Lung (tissue), 11 donors: ENCODE measurements at regions not wholly inside any gene's neighbourhood (a gene's known extent, or its start where the extent isn't known, plus 50 kb on each side); places are given as distances from the start of the nearest gene placed in this dataset.

Experiments used
- ATAC-seq: fragments of 200-7000 bp; cut with Tn5 transposase; one replicate; pipeline ENCODE4 v1.9.1; 2020; ENCODE audit warnings: moderate number of reproducible peaks; ENCODE audit not compliant: insufficient read depth, low FRiP score
- DNase-seq, 3 donors: peaks; one replicate each; pipeline ENCODE4 v3.0.0-alpha.2; 2013 to 2017
- H3K27ac ChIP-seq, 2 donors: one replicate each; pipeline ENCODE4 v1.5.1; 2013; ENCODE audit warnings: mild to moderate bottlenecking in 2 of 2, moderate library complexity in 2 of 2, control low read depth in 1 of 2, inconsistent platforms in 1 of 2, low read depth in 1 of 2, low read length in 1 of 2
- H3K27me3 ChIP-seq, 3 donors: one replicate each; pipeline ENCODE4 v1.5.1; 2013; ENCODE audit warnings: low read length in 2 of 3; ENCODE audit not compliant: control insufficient read depth in 3 of 3, insufficient read depth in 3 of 3
- H3K36me3 ChIP-seq, 4 donors: one replicate each; pipeline ENCODE4 v1.5.1; 2013; ENCODE audit warnings: low read length in 4 of 4, mild to moderate bottlenecking in 1 of 4, moderate library complexity in 1 of 4; ENCODE audit not compliant: control insufficient read depth in 4 of 4, insufficient read depth in 4 of 4
- H3K4me1 ChIP-seq, 5 donors: one replicate each; pipeline ENCODE4 v1.5.1; 2013; ENCODE audit warnings: low read length in 5 of 5, mild to moderate bottlenecking in 2 of 5, moderate library complexity in 1 of 5; ENCODE audit not compliant: control insufficient read depth in 5 of 5, insufficient read depth in 5 of 5
- H3K4me3 ChIP-seq: one replicate; pipeline ENCODE4 v1.5.1; 2013; ENCODE audit warnings: mild to moderate bottlenecking, control low read depth, moderate library complexity
- H3K9ac ChIP-seq, 2 donors: one replicate each; pipeline ENCODE4 v1.5.1; 2013; ENCODE audit warnings: low read length in 2 of 2, control low read depth in 1 of 2; ENCODE audit not compliant: insufficient read depth in 1 of 2
- H3K9me3 ChIP-seq, 4 donors: one replicate each; pipeline ENCODE4 v1.5.1; 2013; ENCODE audit warnings: low read length in 3 of 4, mild to moderate bottlenecking in 1 of 4, moderate library complexity in 1 of 4; ENCODE audit not compliant: control insufficient read depth in 4 of 4, insufficient read depth in 3 of 4
- CTCF ChIP-seq: IDR thresholded peaks from 2 replicates; pipeline ENCODE4 v1.5.1; 2012; ENCODE audit warnings: mild to moderate bottlenecking; ENCODE audit errors: control extremely low read depth, extremely low read depth
- WGBS, 2 donors: extraction: QIAGEN DNeasy Blood & Tissue Kit; methylation state at CpG; one replicate each; pipeline ENCODE4 v1.1.7; 2013; 5-methylcytosine and 5-hydroxymethylcytosine counted together
- donor health status: control.
- donor health status: control.
- donor health status: Bipolar disorder and iron deficiency.
- donor health status: healthy.
- donor health status: DM: yes; HTN: yes; CAD: no.

GRCh38 chr4:78660559-78660958 lies 109.0 kb downstream of the ANXA3 start:
- no peaks in the 10 kb centered on the region for H3K9me3 ChIP-seq
- H3K36me3 ChIP-seq, result no peaks in the 10 kb centered on the region
- H3K4me3 ChIP-seq, result no peak overlapping the region
- no peak overlapping the region for H3K27ac ChIP-seq
- TF ChIP-seq CTCF, result no peak
- ATAC-seq, result no peak
- no peak overlapping the region for H3K9ac ChIP-seq
- DNase-seq, result no peak
- WGBS, 2 donors, result 86 to 91% methylated on average over 4 of the region's 4 CpGs
- H3K27me3 ChIP-seq, result no peaks in the 10 kb centered on the region
- peaks cover 0 to 14% (median 0%) of the 10 kb centered on the region in 5 donors for H3K4me1 ChIP-seq

GRCh38 chr4:78661086-78661690 lies 109.6 kb downstream of the ANXA3 start:
- H3K27ac ChIP-seq, result peak overlapping the region in 1 of 2 donors; percentile 59
- H3K4me1 ChIP-seq, result peaks cover 0 to 14% (median 0%) of the 10 kb centered on the region in 5 donors
- no peaks in the 10 kb centered on the region for H3K27me3 ChIP-seq
- H3K9ac ChIP-seq, result no peak overlapping the region
- H3K4me3 ChIP-seq, result no peak overlapping the region
- H3K36me3 ChIP-seq, result no peaks in the 10 kb centered on the region
- DNase-seq (no peak), ATAC-seq (no peak)
- TF ChIP-seq CTCF, result no peak
- no peaks in the 10 kb centered on the region for H3K9me3 ChIP-seq
- WGBS, 2 donors, result 65 to 72% methylated on average over 3 of the region's 3 CpGs

- H3K9me3 ChIP-seq, result no peaks in the 10 kb centered on the region
- no peak for TF ChIP-seq CTCF
- DNase-seq (peak in 2 of 3 donors; percentile 55 to 63), ATAC-seq (peak; percentile 35)
- WGBS, 2 donors, result 21 to 25% methylated on average over 3 of the region's 3 CpGs
- peaks cover 0 to 18% (median 1%) of the 10 kb centered on the region in 5 donors for H3K4me1 ChIP-seq
- H3K27ac ChIP-seq, result peak overlapping the region in 1 of 2 donors; percentile 50
- H3K4me3 ChIP-seq, result no peak overlapping the region
- no peaks in the 10 kb centered on the region for H3K36me3 ChIP-seq
- H3K9ac ChIP-seq, result no peak overlapping the region
- no peaks in the 10 kb centered on the region for H3K27me3 ChIP-seq
These were observed 110.5 kb downstream of the ANXA3 start for GRCh38 chr4:78661921-78662521.
